Loucy (cell line): ENCODE measurements at regions not wholly inside any gene's neighbourhood (a gene's known extent, or its start where the extent isn't known, plus 50 kb on each side); places are given as distances from the start of the nearest gene placed in this dataset.

Source experiments
- CTCF ChIP-seq: fragments of 200-600 bp; sonication (generic); conservative IDR thresholded peaks from 2 replicates; pipeline ENCODE4 v1.5.1; 2014; ENCODE audit warnings: mild to moderate bottlenecking, antibody characterized with exemption, low read length
- EZH2phosphoT487 ChIP-seq: fragments of 200-600 bp; IDR thresholded peaks from 2 replicates; pipeline ENCODE4 v1.6.1; 2018; ENCODE audit warnings: antibody characterized with exemption, mild to moderate bottlenecking, moderate library complexity, borderline replicate concordance

- TF ChIP-seq CTCF: no peak
- no peak for TF ChIP-seq EZH2phosphoT487
Observed at GRCh38 chr12:66017736-66018135, 112.8 kb downstream of the LLPH start.
